ENCODE measurements at regions not wholly inside any gene's neighbourhood (a gene's known extent, or its start where the extent isn't known, plus 50 kb on each side); places are given as distances from the start of the nearest gene placed in this dataset.

DNA sequence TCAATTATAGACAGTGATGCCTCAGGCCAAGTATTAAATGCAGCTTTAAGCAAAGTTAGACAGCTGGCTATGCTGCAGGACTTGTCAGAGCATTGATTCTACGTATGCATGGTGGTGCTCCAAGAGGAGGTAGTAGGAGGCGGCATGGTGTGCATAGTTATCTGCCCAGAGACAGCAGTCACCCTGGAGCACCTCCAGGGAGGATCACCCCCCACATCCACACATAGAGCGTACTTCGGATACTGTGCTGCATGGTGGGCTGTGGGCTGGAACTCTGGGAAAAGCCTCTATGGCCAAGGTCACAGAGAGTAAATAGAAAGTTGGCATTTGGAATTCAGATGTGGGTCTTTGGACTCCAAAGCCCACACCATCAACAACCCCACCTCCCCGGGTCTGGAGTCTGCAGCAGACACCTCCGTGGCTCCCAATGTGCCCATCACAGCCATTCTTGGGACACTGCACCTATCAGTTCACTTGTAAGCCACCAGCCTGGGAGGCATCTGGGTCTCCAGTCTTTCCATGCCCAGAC lies 64.5 kb upstream of the STX16 start:
- Mint-ChIP-seq H3K9me3 (peaks cover 0 to 16% (median 4%) of the 10 kb centered on the region in 9 donors), H3K27ac (peak overlapping the region in 1 of 10 donors; percentile 70)

DNA sequence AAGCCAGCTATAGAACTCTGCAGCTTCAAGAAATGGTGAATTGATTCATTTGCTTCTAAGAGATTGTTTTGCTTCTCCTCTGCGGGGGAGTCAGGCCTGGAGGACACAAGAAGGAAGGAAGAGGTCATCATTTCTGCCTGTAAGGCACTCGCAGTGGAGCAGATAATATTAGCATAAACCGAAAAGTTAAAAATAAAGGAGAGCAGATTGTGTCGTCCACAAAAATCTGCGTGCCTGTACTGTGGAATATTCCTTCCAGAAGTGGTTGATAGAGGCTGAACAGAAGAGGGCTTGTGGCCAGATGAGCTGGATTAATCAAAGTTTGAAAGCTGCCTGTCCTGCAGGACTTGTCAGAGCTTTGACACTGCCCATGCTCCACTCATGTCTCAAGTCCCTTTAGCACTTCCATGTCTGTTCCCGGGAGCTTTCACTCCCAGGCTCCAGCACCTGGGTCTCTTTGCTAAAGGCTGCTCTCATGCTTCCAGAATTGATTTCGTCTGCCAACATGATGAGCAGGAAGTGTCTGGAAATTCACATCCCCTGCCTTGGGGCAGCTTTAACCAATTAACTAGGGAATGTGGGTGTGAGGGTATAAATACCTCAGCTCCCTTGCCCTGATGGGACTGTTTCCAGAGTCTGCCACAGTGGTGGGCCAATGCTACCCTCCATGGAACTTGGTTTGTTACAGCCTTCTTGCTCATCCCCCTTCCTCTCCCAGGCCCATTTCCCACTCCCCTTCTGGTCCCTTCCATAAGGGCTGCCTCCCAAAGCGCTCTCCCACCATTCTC lies 65.1 kb upstream of the STX16 start:
- peaks cover 0 to 6% (median under 1%) of the 10 kb centered on the region in 4 donors for H3K4me1 Mint-ChIP-seq
- ATAC-seq (no peak), DNase-seq (no peak)
- peak overlapping the region in 1 of 10 donors; percentile 70 for H3K27ac Mint-ChIP-seq
- POLR2A ChIA-PET: no interaction called here
- H3K27me3 Mint-ChIP-seq: peaks cover 8 to 27% (median 15%) of the 10 kb centered on the region in 5 donors
- H3K9me3 Mint-ChIP-seq: peaks cover 0 to 21% (median 5%) of the 10 kb centered on the region in 9 donors
- no peak overlapping the region for H3K4me3 Mint-ChIP-seq
- H3K36me3 Mint-ChIP-seq: peaks cover 0 to 5% (median 0%) of the 10 kb centered on the region in 3 donors

More for the DNA sequence above, 64.5 kb upstream of the STX16 start:
- Mint-ChIP-seq H3K4me3 (no peak overlapping the region), H3K27me3 (peaks cover 10 to 29% (median 19%) of the 10 kb centered on the region in 5 donors), H3K4me1 (peaks cover 0 to 8% (median 3%) of the 10 kb centered on the region in 4 donors), H3K36me3 (peaks cover 0 to 5% (median 0%) of the 10 kb centered on the region in 3 donors)
- POLR2A ChIA-PET: no interaction called here
- no peak for ATAC-seq
- no peak for DNase-seq

DNA sequence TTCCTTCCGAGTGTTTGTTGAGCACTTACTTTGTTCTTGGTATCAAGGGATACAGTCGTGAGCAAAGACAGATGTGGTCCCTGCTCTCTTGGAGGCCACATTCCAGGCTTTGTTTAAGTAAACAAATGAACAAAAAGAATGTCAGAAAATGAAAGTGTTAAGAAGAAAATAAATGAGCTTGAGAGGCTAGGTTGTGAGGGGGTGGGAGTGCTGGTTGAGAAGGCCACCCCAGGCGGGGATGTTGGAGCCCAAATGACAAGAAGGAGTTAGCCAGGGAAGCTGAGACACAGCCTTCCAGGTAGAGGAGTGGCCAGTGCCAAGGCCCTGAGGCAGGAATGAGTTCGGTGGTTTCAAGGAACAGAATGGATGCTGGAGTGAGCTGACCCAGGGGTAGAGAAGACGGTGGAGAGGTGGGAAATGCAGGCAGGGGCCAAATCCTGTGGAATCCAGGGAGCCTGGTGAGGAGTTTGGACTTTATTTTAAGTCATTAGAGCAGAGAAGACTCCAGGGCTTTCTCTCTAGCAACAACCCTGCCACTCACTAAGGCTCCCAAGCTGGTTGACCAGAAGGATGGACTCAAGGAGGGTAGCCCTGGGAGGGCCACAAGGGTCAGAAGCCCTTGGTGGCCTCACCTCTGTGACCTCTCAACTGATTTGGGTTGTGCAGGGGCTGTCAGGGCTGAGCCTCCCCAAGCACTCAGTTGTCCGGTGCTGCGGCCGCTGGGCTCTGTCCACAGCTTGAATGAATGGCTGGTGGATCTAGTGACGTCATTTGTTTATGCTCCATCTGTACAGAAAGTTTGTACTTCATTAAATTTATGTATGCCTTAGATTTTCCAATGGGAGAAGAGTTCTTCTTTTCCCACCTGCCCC lies 66.0 kb upstream of the STX16 start:
- Mint-ChIP-seq H3K36me3 (peaks cover 0 to 5% (median 0%) of the 10 kb centered on the region in 3 donors), H3K4me3 (no peak overlapping the region), H3K27ac (no peak overlapping the region), H3K27me3 (peaks cover 8 to 27% (median 15%) of the 10 kb centered on the region in 5 donors), H3K4me1 (peaks cover 0 to 6% (median under 1%) of the 10 kb centered on the region in 4 donors), H3K9me3 (peaks cover 0 to 21% (median 5%) of the 10 kb centered on the region in 9 donors)
- POLR2A ChIA-PET: no interaction called here
- ATAC-seq (no peak), DNase-seq (no peak)

DNA sequence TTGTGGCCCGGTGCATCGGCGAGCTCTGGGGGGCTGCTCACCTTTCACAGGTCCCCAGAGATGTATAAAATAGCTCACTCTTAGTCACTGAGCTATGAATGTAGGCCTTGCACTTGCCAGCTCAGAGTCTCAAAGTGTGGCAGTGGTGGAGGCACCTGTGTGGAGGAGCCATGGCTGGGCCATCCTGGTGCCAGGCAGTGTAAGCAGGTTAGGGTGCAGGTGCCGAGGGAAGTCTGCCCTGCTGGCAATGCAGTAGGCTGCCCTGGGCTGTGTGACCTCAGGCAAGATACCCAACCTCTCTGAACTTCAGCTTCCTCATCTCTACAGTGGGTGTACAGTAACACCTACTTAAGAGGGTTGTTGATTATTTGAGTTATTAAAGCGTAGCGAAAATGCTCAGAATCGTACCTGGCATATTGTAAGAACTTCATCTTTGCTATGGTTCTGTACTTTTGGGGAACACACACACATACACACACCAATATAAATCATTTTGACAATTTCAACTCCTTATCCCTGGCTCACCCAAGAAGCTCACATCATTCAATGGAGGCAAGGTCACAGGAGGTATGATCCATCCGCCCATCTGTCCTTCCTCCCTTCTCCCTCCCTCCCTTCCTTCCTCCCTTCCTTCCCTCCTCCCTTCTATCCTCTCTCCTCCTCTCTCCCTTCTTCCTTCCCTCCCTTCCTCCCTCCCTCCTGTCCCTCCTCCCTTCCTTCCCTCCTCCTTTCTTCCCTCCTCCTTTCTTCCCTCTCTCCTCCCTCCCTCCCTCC lies 66.8 kb upstream of the STX16 start:
- H3K27ac Mint-ChIP-seq: no peak overlapping the region
- peaks cover 6 to 27% (median 15%) of the 10 kb centered on the region in 5 donors for H3K27me3 Mint-ChIP-seq
- H3K36me3 Mint-ChIP-seq: peaks cover 0 to 5% (median 0%) of the 10 kb centered on the region in 3 donors
- peaks cover 0 to 21% (median 5%) of the 10 kb centered on the region in 9 donors for H3K9me3 Mint-ChIP-seq
- peaks cover 0 to 6% (median under 1%) of the 10 kb centered on the region in 4 donors for H3K4me1 Mint-ChIP-seq
- ATAC-seq (no peak), DNase-seq (no peak)
- POLR2A ChIA-PET: no interaction called here
- H3K4me3 Mint-ChIP-seq: no peak overlapping the region

DNA sequence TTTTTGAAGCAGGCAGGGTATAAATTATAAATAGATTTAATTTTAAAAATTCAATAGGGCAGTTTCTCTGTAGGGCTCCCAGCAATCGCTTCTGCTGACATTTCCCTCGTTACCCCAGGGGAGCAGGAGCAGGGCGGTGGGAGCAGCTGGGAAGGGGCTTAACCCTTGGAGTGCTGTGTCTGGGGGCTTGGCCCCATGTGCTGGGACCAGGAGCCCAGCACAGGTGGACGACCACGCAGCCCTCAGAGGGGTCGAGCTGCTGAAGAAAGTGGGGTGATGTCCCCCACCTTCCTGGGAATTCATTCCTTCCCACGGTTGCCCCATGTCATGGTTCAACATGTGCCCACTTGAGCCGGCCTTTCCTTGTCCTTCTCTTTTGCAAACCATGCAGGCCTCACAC lies 67.5 kb upstream of the STX16 start:
- H3K4me3 Mint-ChIP-seq: no peak overlapping the region
- H3K36me3 Mint-ChIP-seq: peaks cover 0 to 5% (median 0%) of the 10 kb centered on the region in 3 donors
- H3K4me1 Mint-ChIP-seq: peaks cover 0 to 6% (median under 1%) of the 10 kb centered on the region in 4 donors
- POLR2A ChIA-PET: no interaction called here
- H3K9me3 Mint-ChIP-seq: peaks cover 0 to 21% (median 5%) of the 10 kb centered on the region in 9 donors
- DNase-seq: no peak
- ATAC-seq: no peak
- no peak overlapping the region for H3K27ac Mint-ChIP-seq
- peaks cover 6 to 27% (median 21%) of the 10 kb centered on the region in 5 donors for H3K27me3 Mint-ChIP-seq

- Mint-ChIP-seq H3K27me3 (peaks cover 6 to 27% (median 24%) of the 10 kb centered on the region in 5 donors), H3K9me3 (peaks cover 0 to 21% (median 5%) of the 10 kb centered on the region in 9 donors), H3K36me3 (peaks cover 0 to 5% (median 0%) of the 10 kb centered on the region in 3 donors), H3K4me1 (peaks cover 0 to 6% (median under 1%) of the 10 kb centered on the region in 4 donors), H3K27ac (no peak overlapping the region), H3K4me3 (no peak overlapping the region)
- ATAC-seq (no peak), DNase-seq (no peak)
- POLR2A ChIA-PET: no interaction called here
Observed at GRCh38 chr20:58583176-58583575, 67.9 kb upstream of the STX16 start.

- no peak overlapping the region for H3K27ac Mint-ChIP-seq
- H3K9me3 Mint-ChIP-seq: peaks cover 0 to 21% (median 5%) of the 10 kb centered on the region in 9 donors
- H3K36me3 Mint-ChIP-seq: peaks cover 0 to 5% (median 0%) of the 10 kb centered on the region in 3 donors
- no peak for DNase-seq
- no peak overlapping the region for H3K4me3 Mint-ChIP-seq
- ATAC-seq: no peak
- H3K4me1 Mint-ChIP-seq: peaks cover 0 to 8% (median 0%) of the 10 kb centered on the region in 4 donors
- POLR2A ChIA-PET: no interaction called here
- peaks cover 4 to 36% (median 26%) of the 10 kb centered on the region in 5 donors for H3K27me3 Mint-ChIP-seq
Observed at GRCh38 chr20:58580474-58580835, 65.3 kb upstream of the APCDD1L start.

DNA sequence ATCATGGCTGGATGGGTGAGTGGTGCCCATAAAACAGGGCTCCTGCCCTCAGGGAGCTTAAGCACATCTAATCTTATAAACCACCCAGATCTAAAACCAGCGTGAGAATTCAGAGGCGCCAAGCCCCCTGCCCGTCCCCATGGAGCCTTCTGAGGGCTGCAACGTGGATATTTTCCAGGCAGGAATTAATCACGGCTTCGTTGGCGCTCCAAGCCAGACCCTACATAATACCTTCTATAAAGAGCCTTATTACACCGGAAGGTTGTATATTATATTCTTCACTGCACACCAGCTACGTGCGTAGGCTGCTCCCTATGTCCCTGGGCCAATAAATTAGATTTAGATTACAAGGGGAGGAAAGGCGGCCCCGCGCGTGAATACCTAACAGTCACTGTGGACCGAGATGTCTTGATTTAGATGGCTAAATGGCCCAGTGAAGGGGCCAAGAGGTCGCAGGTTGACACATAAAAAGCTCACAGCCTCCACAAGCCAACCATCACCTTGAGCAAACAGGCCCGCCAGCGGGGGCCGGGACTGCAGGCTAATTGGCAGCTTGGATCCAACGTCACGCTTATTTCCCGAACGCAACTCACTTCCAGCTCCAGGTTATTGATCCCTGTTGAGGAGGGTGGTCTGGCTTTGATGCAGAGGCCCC lies 64.7 kb upstream of the APCDD1L start:
- H3K27ac Mint-ChIP-seq: no peak overlapping the region
- no peak for DNase-seq
- peaks cover 0 to 5% (median 0%) of the 10 kb centered on the region in 3 donors for H3K36me3 Mint-ChIP-seq

GRCh38 chr20:58579069-58579818 lies 64.0 kb upstream of the APCDD1L start:
- peaks cover 0 to 4% (median 0%) of the 10 kb centered on the region in 4 donors for H3K4me1 Mint-ChIP-seq
- POLR2A ChIA-PET: no interaction called here
- peaks cover 0 to 21% (median 5%) of the 10 kb centered on the region in 9 donors for H3K9me3 Mint-ChIP-seq
- no peak overlapping the region for H3K4me3 Mint-ChIP-seq
- H3K36me3 Mint-ChIP-seq: peaks cover 0 to 5% (median 0%) of the 10 kb centered on the region in 3 donors
- no peak overlapping the region for H3K27ac Mint-ChIP-seq
- ATAC-seq (no peak), DNase-seq (no peak)
- peaks cover 2 to 31% (median 24%) of the 10 kb centered on the region in 5 donors for H3K27me3 Mint-ChIP-seq

More for the DNA sequence above, 64.7 kb upstream of the APCDD1L start:
- Mint-ChIP-seq H3K9me3 (peaks cover 0 to 21% (median 5%) of the 10 kb centered on the region in 9 donors), H3K27me3 (peaks cover 4 to 32% (median 25%) of the 10 kb centered on the region in 5 donors), H3K4me3 (no peak overlapping the region), H3K4me1 (peaks cover 0 to 6% (median 0%) of the 10 kb centered on the region in 4 donors)
- POLR2A ChIA-PET: no interaction called here
- ATAC-seq: no peak

DNA sequence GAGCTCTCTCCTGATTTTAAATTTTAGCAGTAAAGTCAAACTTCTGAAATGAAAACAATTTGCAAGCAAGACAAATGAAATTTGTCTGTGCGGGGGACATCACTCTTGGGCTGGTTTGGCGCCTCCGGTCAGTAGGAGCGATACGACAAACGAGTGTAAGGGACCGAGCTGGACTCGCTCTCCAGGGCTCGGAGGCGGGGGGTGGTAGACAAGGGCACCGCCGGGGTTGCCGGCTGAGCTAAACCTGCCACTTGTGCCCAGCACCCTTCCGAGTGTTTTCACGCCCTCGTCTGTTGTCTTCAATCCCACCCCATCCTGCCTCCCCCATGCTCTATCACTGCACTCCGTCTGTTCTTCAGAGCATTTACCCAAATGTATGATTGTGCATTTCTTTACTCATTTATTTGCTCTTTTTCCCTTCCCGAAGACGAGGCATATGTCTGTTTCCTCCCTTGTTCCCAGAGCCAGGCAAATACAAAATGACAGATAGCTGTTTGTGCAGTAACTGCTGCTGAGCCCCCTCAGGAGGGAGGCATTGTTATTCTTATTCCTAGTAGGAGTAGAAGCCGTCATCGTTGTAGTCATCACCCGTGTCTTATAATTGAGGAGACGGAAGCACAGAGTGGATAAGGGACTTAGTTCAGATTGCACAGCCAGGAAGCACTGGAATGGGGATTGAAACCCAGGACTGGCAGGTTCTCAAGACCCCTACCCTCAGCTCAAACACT lies 62.8 kb upstream of the APCDD1L start:
- peaks cover 2 to 31% (median 23%) of the 10 kb centered on the region in 5 donors for H3K27me3 Mint-ChIP-seq
- no peak overlapping the region for H3K27ac Mint-ChIP-seq
- H3K9me3 Mint-ChIP-seq: peaks cover 0 to 20% (median 5%) of the 10 kb centered on the region in 9 donors
- peaks cover 0 to 4% (median 0%) of the 10 kb centered on the region in 4 donors for H3K4me1 Mint-ChIP-seq
- ATAC-seq (no peak), DNase-seq (no peak)
- H3K4me3 Mint-ChIP-seq: no peak overlapping the region
- POLR2A ChIA-PET: interaction anchor here (0.5 kb wide), 1 partner anchor 113 kb away, joined by 5 read pairs; no protein-coding TSS in a partner anchor
- peaks cover 0 to 5% (median 0%) of the 10 kb centered on the region in 3 donors for H3K36me3 Mint-ChIP-seq
